Stimulated activated naive CD8-positive, alpha-beta T cell treated with anti-CD3 and anti-CD28 coated beads, Interleukin-15, Interleukin-2, amounts not matched to agents 100 U/mL and 50 U/mL, for 24 hours (primary cell): ENCODE measurements at regions not wholly inside any gene's neighbourhood (a gene's known extent, or its start where the extent isn't known, plus 50 kb on each side); places are given as distances from the start of the nearest gene placed in this dataset.
"Not testable (repeated sequence)": the region's sequence is repeated elsewhere in the genome, so short reads cannot be mapped to it uniquely, and the experiment has no call there.

Experiments
- ATAC-seq: fragments of 150-1000 bp; cut with Tn5 transposase; one replicate; pipeline ENCODE4 v1.10.0; 2021
- DNase-seq: peaks from one replicate; pipeline ENCODE4 v3.0.0; 2021

GRCh38 chr4:57324673-57325307 lies 214.6 kb upstream of the IGFBP7 start:
- DNase-seq, result no peak
- no peak for ATAC-seq

- ATAC-seq (no peak), DNase-seq (no peak)
Measured at GRCh38 chr4:57320849-57321248, 210.7 kb upstream of the IGFBP7 start.

GRCh38 chr4:57320217-57320616 lies 210.0 kb upstream of the IGFBP7 start:
- ATAC-seq (no peak), DNase-seq (no peak)

GRCh38 chr4:57318703-57319102 lies 208.5 kb upstream of the IGFBP7 start:
- ATAC-seq (no peak), DNase-seq (no peak)

- DNase-seq (no peak), ATAC-seq (no peak)
Measured at GRCh38 chr4:57314636-57315035, 204.5 kb upstream of the IGFBP7 start.

- DNase-seq (no peak), ATAC-seq (no peak)
Measured at GRCh38 chr4:57312296-57312695, 202.1 kb upstream of the IGFBP7 start.

GRCh38 chr4:57309658-57310057 lies 199.5 kb upstream of the IGFBP7 start:
- no peak for ATAC-seq
- DNase-seq, result no peak

GRCh38 chr4:57308301-57308700 lies 198.1 kb upstream of the IGFBP7 start:
- DNase-seq (no peak), ATAC-seq (no peak)

- ATAC-seq (no peak), DNase-seq (no peak)
Measured at GRCh38 chr4:57305836-57306235, 195.7 kb upstream of the IGFBP7 start.

- ATAC-seq (no peak), DNase-seq (no peak)
Measured at GRCh38 chr4:57303012-57303751, 193.0 kb upstream of the IGFBP7 start.

GRCh38 chr4:57300300-57300699 lies 190.1 kb upstream of the IGFBP7 start:
- ATAC-seq, DNase-seq: not testable (repeated sequence)

- ATAC-seq, result no peak
- no peak for DNase-seq
Measured at GRCh38 chr4:57291911-57292310, 181.7 kb upstream of the IGFBP7 start.

- no peak for ATAC-seq
- DNase-seq, result no peak
Measured at GRCh38 chr4:57287687-57288604, 177.8 kb upstream of the IGFBP7 start.

GRCh38 chr4:57282933-57283310 lies 172.7 kb upstream of the IGFBP7 start:
- ATAC-seq, result no peak
- DNase-seq, result no peak

- DNase-seq (no peak), ATAC-seq (no peak)
Measured at GRCh38 chr4:57280481-57280880, 170.3 kb upstream of the IGFBP7 start.

GRCh38 chr4:57278780-57279179 lies 168.6 kb upstream of the IGFBP7 start:
- ATAC-seq, result no peak
- DNase-seq, result no peak

GRCh38 chr4:57274082-57274481 lies 163.9 kb upstream of the IGFBP7 start:
- DNase-seq, result no peak
- no peak for ATAC-seq

- ATAC-seq, result no peak
- DNase-seq, result no peak
Measured at GRCh38 chr4:57270346-57270745, 160.2 kb upstream of the IGFBP7 start.

- DNase-seq (no peak), ATAC-seq (no peak)
Measured at GRCh38 chr4:57265831-57266582, 155.8 kb upstream of the IGFBP7 start.

GRCh38 chr4:57254754-57255153 lies 144.6 kb upstream of the IGFBP7 start:
- DNase-seq (no peak), ATAC-seq (no peak)

GRCh38 chr4:57249083-57249482 lies 138.9 kb upstream of the IGFBP7 start:
- no peak for DNase-seq
- no peak for ATAC-seq

GRCh38 chr4:57243076-57243475 lies 132.9 kb upstream of the IGFBP7 start:
- ATAC-seq (no peak), DNase-seq (no peak)
